Spleen (tissue), 7 donors: ENCODE measurements at regions not wholly inside any gene's neighbourhood (a gene's known extent, or its start where the extent isn't known, plus 50 kb on each side); places are given as distances from the start of the nearest gene placed in this dataset.

Experiments
- CTCF ChIP-seq, 11 experiments: fragments of 200-600 bp in 7 of 11; fragments of 450-650 bp in 4 of 11; sonication (generic) in 4 of 11; IDR thresholded peaks in 8 of 11; conservative IDR thresholded peaks in 3 of 11; 1 replicate in 7 of 11; 2 replicates in 4 of 11; pipeline versions ENCODE4 v1.4.0 to v1.8.0; 2016 to 2021; ENCODE audit warnings: antibody characterized with exemption in 11 of 11, inconsistent platforms in 4 of 11, mild to moderate bottlenecking in 1 of 11
- POLR2A ChIP-seq, 3 donors: fragments of 450-650 bp; IDR thresholded peaks; one replicate each; pipeline ENCODE4 v1.5.1; 2017; ENCODE audit warnings: antibody characterized with exemption in 3 of 3, mild to moderate bottlenecking in 1 of 3
- POLR2AphosphoS5 ChIP-seq, 3 donors: sonication (generic); formaldehyde crosslinking; IDR thresholded peaks; one replicate each; pipeline ENCODE4 v1.5.1; 2017; ENCODE audit warnings: antibody characterized with exemption in 3 of 3
- donor health status: DM: no; HTN: no; CAD: no; lungs with moderate emphysema.
- donor health status: DM: no; HTN: no; CAD: no.
- donor health status: DM: no; HTN: no; CAD: no.

GRCh38 chr7:50204581-50204980 lies 99.9 kb upstream of the IKZF1 start:
- no peak for TF ChIP-seq CTCF (IDR thresholded peaks at IDR 0.05 in 8 of 11, conservative IDR thresholded peaks at IDR 0.05 in 3 of 11)
- TF ChIP-seq POLR2A (IDR thresholded peaks at IDR 0.05) = no peak
- no peak for TF ChIP-seq POLR2AphosphoS5 (IDR thresholded peaks at IDR 0.05)
